ENCODE measurements at regions not wholly inside any gene's neighbourhood (a gene's known extent, or its start where the extent isn't known, plus 50 kb on each side); places are given as distances from the start of the nearest gene placed in this dataset.

DNA sequence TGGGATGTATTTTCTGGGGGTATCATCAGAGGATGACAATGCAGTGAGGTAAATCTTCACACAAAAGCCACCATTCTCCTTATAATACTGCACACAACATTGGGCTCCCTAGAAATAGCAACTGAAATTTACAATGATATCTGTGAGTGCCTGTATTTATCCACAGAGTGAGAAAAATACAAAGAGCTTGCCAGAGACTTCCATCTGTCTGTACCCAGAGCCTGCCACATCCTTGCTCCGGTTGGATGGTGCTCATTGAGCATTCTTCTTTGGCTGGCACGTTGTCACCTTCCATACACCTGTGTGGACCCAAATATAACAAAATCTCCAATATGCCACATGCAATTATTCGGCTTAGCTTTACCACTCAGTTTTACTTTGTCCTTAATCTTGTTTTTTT is 189.5 kb upstream of the UFM1 start:
- no peak for DNase-seq (ENCODE audit: insufficient read length, low spot score)
- TF ChIP-seq, protein P1, sequence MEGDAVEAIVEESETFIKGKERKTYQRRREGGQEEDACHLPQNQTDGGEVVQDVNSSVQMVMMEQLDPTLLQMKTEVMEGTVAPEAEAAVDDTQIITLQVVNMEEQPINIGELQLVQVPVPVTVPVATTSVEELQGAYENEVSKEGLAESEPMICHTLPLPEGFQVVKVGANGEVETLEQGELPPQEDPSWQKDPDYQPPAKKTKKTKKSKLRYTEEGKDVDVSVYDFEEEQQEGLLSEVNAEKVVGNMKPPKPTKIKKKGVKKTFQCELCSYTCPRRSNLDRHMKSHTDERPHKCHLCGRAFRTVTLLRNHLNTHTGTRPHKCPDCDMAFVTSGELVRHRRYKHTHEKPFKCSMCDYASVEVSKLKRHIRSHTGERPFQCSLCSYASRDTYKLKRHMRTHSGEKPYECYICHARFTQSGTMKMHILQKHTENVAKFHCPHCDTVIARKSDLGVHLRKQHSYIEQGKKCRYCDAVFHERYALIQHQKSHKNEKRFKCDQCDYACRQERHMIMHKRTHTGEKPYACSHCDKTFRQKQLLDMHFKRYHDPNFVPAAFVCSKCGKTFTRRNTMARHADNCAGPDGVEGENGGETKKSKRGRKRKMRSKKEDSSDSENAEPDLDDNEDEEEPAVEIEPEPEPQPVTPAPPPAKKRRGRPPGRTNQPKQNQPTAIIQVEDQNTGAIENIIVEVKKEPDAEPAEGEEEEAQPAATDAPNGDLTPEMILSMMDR (IDR thresholded peaks at IDR 0.05; ENCODE audit: insufficient read depth, missing control alignments) = no peak
- FAIRE-seq = no peak

DNA sequence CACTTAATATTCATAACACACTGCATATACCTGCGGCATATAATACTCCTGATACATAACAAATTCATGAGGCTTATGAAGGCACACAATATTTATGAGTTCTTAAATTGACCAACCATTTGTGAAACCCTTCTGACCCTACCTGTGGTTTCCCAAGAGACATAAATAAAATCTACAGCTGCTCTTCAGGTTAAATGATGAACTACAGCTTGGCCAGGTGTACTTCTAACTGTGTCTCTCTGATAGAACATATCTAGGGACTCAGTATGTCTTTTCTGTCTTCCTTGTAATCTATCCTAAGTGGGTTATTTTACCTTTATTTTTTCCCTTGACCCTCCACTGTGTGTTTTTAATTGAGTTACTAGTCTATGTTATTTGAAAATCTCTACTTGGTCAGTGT is 189.9 kb upstream of the UFM1 start:
- TF ChIP-seq, protein P1 (IDR thresholded peaks at IDR 0.05; ENCODE audit: insufficient read depth, missing control alignments) = no peak
- FAIRE-seq = no peak
- DNase-seq (ENCODE audit: insufficient read length, low spot score) = no peak

DNA sequence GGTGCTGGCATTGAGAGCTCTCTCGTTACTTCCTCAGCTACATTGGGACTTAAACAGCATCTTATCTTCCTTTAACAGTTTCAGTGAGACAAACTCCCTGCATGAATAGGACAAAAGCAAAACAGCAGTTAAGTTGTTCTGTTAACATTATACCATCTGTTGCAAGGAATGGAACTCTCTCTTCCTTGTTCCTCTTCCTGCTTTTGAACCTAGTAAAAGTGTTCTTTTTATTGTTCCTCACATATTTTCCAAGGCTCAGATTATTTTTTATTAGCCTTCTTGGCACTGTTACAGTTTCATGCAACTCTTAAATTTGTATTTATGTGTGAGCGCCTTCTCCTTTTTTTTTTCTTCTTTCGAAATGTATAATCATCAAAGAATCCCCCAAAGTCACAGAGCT is 202.6 kb upstream of the UFM1 start:
- FAIRE-seq = no peak
- TF ChIP-seq, protein P1 (IDR thresholded peaks at IDR 0.05; ENCODE audit: insufficient read depth, missing control alignments) = no peak

GRCh38 chr13:38141792-38142191 is 207.9 kb upstream of the UFM1 start:
- DNase-seq (ENCODE audit: insufficient read length, low spot score) (no peak), FAIRE-seq (no peak)
- TF ChIP-seq, protein P1 (IDR thresholded peaks at IDR 0.05; ENCODE audit: insufficient read depth, missing control alignments) = no peak

More for the DNA sequence above, 202.6 kb upstream of the UFM1 start:
- no peak for DNase-seq (ENCODE audit: insufficient read length, low spot score)

GRCh38 chr13:38135592-38135991 is 214.1 kb upstream of the UFM1 start:
- FAIRE-seq (no peak), DNase-seq (ENCODE audit: insufficient read length, low spot score) (no peak)
- TF ChIP-seq, protein P1 (IDR thresholded peaks at IDR 0.05; ENCODE audit: insufficient read depth, missing control alignments) = no peak

DNA sequence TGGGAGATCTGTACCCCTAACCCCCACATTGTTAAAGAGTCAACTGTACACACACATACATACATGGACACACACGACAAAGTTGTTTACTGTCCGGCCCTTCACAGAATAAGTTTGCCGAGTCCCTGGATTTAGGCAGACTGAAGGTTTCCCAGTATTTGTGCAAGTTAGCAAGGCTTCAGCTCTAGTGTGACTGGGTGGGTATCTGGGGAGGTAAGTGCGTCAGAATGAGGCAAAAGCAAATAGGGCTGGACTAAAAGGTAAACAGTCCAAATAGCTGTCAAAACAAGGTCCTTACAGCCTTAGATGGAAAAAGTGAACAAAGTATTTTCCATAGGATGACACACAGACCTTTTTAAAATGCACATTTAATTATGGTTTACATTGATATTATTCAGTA is 228.4 kb upstream of the UFM1 start:
- FAIRE-seq (no peak), DNase-seq (ENCODE audit: insufficient read length, low spot score) (no peak)
- TF ChIP-seq, protein P1 (IDR thresholded peaks at IDR 0.05; ENCODE audit: insufficient read depth, missing control alignments) = no peak

GRCh38 chr13:38103851-38104250 is 234.3 kb upstream of the TRPC4 start:
- TF ChIP-seq, protein P1 (IDR thresholded peaks at IDR 0.05; ENCODE audit: insufficient read depth, missing control alignments) = no peak
- DNase-seq (ENCODE audit: insufficient read length, low spot score) = no peak
- FAIRE-seq = no peak
